ENCODE measurements at regions not wholly inside any gene's neighbourhood (a gene's known extent, or its start where the extent isn't known, plus 50 kb on each side); places are given as distances from the start of the nearest gene placed in this dataset.

- Histone ChIP-seq H3K27ac (ENCODE audit: low read depth in 1 of 2, low read length in 2 of 2) (no peak overlapping the region), H3K4me1 (ENCODE audit: control insufficient read depth in 4 of 4, insufficient read depth in 4 of 4, low read length in 3 of 4) (no peaks in the 10 kb centered on the region), H3K9me3 (ENCODE audit: control insufficient read depth in 4 of 4, low read length in 3 of 4) (peaks cover 0 to 5% (median 0%) of the 10 kb centered on the region in 4 donors), H3K36me3 (ENCODE audit: control insufficient read depth in 4 of 4, insufficient read depth in 3 of 4, low read depth in 1 of 4, low read length in 3 of 4) (no peaks in the 10 kb centered on the region), H3K27me3 (ENCODE audit: control insufficient read depth in 4 of 4, insufficient read depth in 4 of 4, low read length in 3 of 4) (no peaks in the 10 kb centered on the region), H3K9ac (ENCODE audit: low read depth in 1 of 2, low read length in 2 of 2) (no peak overlapping the region), H3K4me3 (ENCODE audit: low read depth in 1 of 3, low read length in 3 of 3) (no peak overlapping the region)
- no peak for DNase-seq (ENCODE audit: low spot score)
- 87% methylated on average over 7 of the region's 7 CpGs for WGBS
- TF ChIP-seq, protein P1, sequence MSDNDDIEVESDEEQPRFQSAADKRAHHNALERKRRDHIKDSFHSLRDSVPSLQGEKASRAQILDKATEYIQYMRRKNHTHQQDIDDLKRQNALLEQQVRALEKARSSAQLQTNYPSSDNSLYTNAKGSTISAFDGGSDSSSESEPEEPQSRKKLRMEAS (IDR thresholded peaks at IDR 0.05) = no peak
Measured at GRCh38 chr1:29539971-29540370, 303.6 kb downstream of the PTPRU start.

DNA sequence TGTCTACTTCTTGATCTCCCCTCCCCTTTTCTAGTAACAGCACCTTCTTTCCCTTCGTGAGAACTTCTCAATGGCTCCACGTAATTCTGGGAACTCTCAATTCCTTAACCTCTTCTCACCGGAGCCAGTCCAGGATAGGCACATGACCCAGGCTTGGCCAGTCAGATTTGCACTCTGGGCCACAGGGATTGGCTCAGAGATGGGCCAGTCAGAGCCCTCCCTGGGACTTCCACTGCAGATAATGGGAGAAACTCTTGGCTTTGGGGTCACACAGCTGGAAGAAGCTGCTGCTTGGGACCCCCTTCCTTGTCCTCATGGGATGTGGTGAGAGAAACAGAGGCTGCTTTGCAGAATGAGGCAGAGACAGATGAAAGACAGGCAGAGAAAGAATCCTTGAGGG is 302.3 kb downstream of the PTPRU start:
- DNase-seq (ENCODE audit: low spot score) = no peak
- Histone ChIP-seq H3K9me3 (ENCODE audit: control insufficient read depth in 4 of 4, low read length in 3 of 4) (peaks cover 0 to 2% (median 0%) of the 10 kb centered on the region in 4 donors), H3K27ac (ENCODE audit: low read depth in 1 of 2, low read length in 2 of 2) (no peak overlapping the region), H3K27me3 (ENCODE audit: control insufficient read depth in 4 of 4, insufficient read depth in 4 of 4, low read length in 3 of 4) (no peaks in the 10 kb centered on the region), H3K9ac (ENCODE audit: low read depth in 1 of 2, low read length in 2 of 2) (no peak overlapping the region), H3K36me3 (ENCODE audit: control insufficient read depth in 4 of 4, insufficient read depth in 3 of 4, low read depth in 1 of 4, low read length in 3 of 4) (no peaks in the 10 kb centered on the region), H3K4me3 (ENCODE audit: low read depth in 1 of 3, low read length in 3 of 3) (no peak overlapping the region), H3K4me1 (ENCODE audit: control insufficient read depth in 4 of 4, insufficient read depth in 4 of 4, low read length in 3 of 4) (no peaks in the 10 kb centered on the region)
- TF ChIP-seq CTCF (IDR thresholded peaks at IDR 0.05; ENCODE audit: low read depth, low read length, missing input control) (no peak), RAD21 (IDR thresholded peaks at IDR 0.05) (no peak), JUND (IDR thresholded peaks at IDR 0.05) (no peak), HNF4A (conservative IDR thresholded peaks at IDR 0.05) (no peak)
- WGBS = 53% methylated on average over 3 of the region's 3 CpGs

DNA sequence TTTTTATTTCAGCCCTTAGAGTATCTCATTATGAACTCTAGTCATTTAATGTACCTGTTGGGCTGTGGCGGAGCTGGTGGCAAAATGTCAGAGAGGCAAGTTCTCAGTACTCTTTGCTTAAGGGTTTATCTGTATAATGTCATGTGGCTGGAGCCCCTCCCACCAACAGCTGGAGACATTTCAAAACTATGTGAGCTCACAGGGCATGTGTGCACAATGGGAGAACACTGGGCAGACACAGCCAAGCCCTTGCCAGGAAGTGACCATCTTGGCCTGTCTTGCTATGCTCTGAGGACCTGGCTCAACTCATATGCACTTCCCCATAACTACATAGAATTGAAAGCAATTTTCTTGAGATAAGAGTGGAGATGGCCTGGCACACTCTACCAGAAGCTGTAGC is 296.4 kb downstream of the PTPRU start:
- Histone ChIP-seq H3K4me3 (ENCODE audit: low read depth in 1 of 3, low read length in 3 of 3) (no peak overlapping the region), H3K27ac (ENCODE audit: low read depth in 1 of 2, low read length in 2 of 2) (no peak overlapping the region), H3K9me3 (ENCODE audit: control insufficient read depth in 4 of 4, low read length in 3 of 4) (peaks cover 0 to 11% (median 4%) of the 10 kb centered on the region in 4 donors), H3K9ac (ENCODE audit: low read depth in 1 of 2, low read length in 2 of 2) (no peak overlapping the region), H3K27me3 (ENCODE audit: control insufficient read depth in 4 of 4, insufficient read depth in 4 of 4, low read length in 3 of 4) (no peaks in the 10 kb centered on the region), H3K4me1 (ENCODE audit: control insufficient read depth in 4 of 4, insufficient read depth in 4 of 4, low read length in 3 of 4) (no peaks in the 10 kb centered on the region), H3K36me3 (ENCODE audit: control insufficient read depth in 4 of 4, insufficient read depth in 3 of 4, low read depth in 1 of 4, low read length in 3 of 4) (no peaks in the 10 kb centered on the region)
- TF ChIP-seq NR2F2 (IDR thresholded peaks at IDR 0.05) (no peak), FOXA2 (IDR thresholded peaks at IDR 0.05) (no peak), RXRA (IDR thresholded peaks at IDR 0.05) (no peak), RAD21 (IDR thresholded peaks at IDR 0.05) (no peak), FOXA1 (IDR thresholded peaks at IDR 0.05) (no peak), CTCF (IDR thresholded peaks at IDR 0.05; ENCODE audit: low read depth, low read length, missing input control) (no peak), SP1 (IDR thresholded peaks at IDR 0.05) (no peak), HNF4G (IDR thresholded peaks at IDR 0.05) (no peak), ATF3 (IDR thresholded peaks at IDR 0.05) (no peak), YY1 (IDR thresholded peaks at IDR 0.05) (no peak)
- TF ChIP-seq, protein P1 (IDR thresholded peaks at IDR 0.05) = no peak
- TF ChIP-seq, protein P2, sequence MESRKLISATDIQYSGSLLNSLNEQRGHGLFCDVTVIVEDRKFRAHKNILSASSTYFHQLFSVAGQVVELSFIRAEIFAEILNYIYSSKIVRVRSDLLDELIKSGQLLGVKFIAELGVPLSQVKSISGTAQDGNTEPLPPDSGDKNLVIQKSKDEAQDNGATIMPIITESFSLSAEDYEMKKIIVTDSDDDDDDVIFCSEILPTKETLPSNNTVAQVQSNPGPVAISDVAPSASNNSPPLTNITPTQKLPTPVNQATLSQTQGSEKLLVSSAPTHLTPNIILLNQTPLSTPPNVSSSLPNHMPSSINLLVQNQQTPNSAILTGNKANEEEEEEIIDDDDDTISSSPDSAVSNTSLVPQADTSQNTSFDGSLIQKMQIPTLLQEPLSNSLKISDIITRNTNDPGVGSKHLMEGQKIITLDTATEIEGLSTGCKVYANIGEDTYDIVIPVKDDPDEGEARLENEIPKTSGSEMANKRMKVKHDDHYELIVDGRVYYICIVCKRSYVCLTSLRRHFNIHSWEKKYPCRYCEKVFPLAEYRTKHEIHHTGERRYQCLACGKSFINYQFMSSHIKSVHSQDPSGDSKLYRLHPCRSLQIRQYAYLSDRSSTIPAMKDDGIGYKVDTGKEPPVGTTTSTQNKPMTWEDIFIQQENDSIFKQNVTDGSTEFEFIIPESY (IDR thresholded peaks at IDR 0.05) = no peak
- DNase-seq (ENCODE audit: low spot score) = peak; percentile 22
- WGBS = 84% methylated on average over 1 of the region's 1 CpG
